ENCODE measurements at regions not wholly inside any gene's neighbourhood (a gene's known extent, or its start where the extent isn't known, plus 50 kb on each side); places are given as distances from the start of the nearest gene placed in this dataset.

DNA sequence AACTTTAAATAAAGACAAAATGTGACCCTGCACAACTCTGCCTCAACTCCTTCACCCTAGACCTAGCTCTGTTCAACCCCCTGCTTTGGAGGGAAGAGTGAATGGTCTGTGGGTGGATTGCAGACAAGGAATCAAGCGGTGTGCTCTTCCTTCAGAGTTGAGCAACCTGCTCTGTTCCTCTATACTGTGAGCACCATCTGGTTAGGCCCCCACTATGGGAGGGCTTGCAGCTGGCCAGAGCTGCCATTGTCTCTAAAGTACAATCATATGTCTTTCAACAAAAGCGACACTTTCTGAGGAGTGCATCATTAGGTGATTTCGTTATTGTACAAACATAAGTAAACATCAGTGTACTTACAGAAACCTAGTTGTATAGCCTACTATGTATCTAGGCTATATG lies 406.1 kb upstream of the MARCKS start:
- H3K27me3 ChIP-seq = no peaks in the 10 kb centered on the region
- no peaks in the 10 kb centered on the region for H3K9me3 ChIP-seq
- H3K27ac ChIP-seq = no peak overlapping the region
- TF ChIP-seq, protein P1, sequence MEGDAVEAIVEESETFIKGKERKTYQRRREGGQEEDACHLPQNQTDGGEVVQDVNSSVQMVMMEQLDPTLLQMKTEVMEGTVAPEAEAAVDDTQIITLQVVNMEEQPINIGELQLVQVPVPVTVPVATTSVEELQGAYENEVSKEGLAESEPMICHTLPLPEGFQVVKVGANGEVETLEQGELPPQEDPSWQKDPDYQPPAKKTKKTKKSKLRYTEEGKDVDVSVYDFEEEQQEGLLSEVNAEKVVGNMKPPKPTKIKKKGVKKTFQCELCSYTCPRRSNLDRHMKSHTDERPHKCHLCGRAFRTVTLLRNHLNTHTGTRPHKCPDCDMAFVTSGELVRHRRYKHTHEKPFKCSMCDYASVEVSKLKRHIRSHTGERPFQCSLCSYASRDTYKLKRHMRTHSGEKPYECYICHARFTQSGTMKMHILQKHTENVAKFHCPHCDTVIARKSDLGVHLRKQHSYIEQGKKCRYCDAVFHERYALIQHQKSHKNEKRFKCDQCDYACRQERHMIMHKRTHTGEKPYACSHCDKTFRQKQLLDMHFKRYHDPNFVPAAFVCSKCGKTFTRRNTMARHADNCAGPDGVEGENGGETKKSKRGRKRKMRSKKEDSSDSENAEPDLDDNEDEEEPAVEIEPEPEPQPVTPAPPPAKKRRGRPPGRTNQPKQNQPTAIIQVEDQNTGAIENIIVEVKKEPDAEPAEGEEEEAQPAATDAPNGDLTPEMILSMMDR (IDR thresholded peaks at IDR 0.05) = no peak
- intact Hi-C loops (cut with DNase I; ENCODE audit: low total_unique reads) = no loop called here
- DNase-seq = no peak
- peaks cover 0 to 23% (median 2%) of the 10 kb centered on the region in 4 donors for H3K4me1 ChIP-seq
- no peak overlapping the region for H3K4me3 ChIP-seq
- no peaks in the 10 kb centered on the region for H3K36me3 ChIP-seq

DNA sequence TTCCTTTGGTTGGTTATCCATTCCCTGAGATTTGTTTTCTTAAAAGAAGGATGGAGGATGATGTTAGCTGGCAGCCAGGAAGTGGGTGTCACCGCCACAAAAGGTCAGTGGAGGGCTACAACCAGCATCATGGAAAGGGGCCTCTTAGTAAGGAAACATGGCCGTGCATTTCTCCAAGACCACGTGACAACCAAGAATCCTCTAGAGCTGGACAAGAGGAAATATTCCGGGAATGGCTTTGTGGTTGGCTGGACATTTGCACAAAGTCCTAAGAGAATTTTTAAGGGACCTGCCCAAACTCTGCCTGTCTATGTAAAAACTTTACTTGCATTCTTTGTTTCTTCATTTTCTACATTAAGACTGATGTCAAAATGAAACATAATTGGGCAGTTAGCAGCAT lies 399.9 kb upstream of the MARCKS start:
- TF ChIP-seq, protein P1 (IDR thresholded peaks at IDR 0.05) = no peak
- peak in 1 of 2 donors; percentile 29 for DNase-seq
- intact Hi-C loops (cut with DNase I; ENCODE audit: low total_unique reads) = no loop called here
- Histone ChIP-seq H3K36me3 (no peaks in the 10 kb centered on the region), H3K27me3 (no peaks in the 10 kb centered on the region), H3K27ac (no peak overlapping the region), H3K4me3 (no peak overlapping the region), H3K9me3 (no peaks in the 10 kb centered on the region), H3K4me1 (peaks cover 0 to 22% (median 3%) of the 10 kb centered on the region in 4 donors)

DNA sequence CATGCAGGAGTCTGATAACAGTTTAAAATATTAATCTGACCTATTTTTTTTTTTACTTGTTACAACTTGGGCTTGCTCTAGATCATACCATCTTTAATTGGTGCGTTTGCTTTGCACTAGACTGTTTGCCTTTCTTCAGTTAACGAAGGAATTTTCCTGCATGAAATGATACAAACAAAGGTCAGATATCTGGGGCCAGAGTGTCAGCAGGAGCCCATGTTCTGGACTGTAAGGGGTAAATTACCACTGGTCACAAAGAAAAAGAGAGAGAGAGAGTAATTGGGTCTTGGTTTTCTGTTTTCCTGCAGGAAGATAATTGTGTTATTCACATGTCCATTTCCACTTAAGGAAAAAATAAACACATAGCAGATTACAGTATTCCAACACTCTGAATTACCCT lies 399.4 kb upstream of the MARCKS start:
- TF ChIP-seq, protein P1 (IDR thresholded peaks at IDR 0.05) = no peak
- Histone ChIP-seq H3K27me3 (no peaks in the 10 kb centered on the region), H3K4me3 (no peak overlapping the region), H3K4me1 (peaks cover 0 to 22% (median 3%) of the 10 kb centered on the region in 4 donors), H3K36me3 (no peaks in the 10 kb centered on the region), H3K27ac (no peak overlapping the region), H3K9me3 (no peaks in the 10 kb centered on the region)
- DNase-seq = no peak
- intact Hi-C loops (cut with DNase I; ENCODE audit: low total_unique reads) = no loop called here

DNA sequence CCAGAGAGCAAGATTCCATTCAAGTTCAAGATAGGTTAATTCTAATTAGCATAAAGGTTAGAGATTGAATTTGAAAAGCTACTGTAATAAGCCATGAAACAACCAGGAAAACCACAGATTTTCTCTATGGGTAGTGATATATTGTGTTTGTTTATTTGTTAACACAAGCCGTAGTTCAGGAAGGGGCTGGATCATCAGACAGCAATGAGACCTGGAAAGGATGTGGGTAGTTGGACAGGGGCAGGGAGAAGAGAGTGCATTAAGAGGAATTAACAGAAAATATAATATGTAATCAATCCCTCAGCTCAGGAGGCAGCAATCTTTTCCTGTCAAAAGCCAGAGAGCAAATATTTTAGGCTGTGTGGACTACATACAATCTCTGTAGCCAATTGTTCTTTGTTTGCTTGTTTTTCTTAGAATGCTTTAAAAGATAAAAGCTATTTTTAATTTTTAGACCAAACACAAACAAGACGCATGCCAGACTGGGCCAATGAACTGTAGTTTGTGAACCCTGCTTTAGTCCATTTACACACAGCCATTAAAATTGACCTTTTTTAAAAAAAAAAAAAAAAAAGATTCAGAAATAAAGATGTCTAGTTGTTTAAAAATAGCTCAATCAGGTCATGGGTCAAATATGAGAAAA lies 398.7 kb upstream of the MARCKS start:
- DNase-seq = no peak

DNA sequence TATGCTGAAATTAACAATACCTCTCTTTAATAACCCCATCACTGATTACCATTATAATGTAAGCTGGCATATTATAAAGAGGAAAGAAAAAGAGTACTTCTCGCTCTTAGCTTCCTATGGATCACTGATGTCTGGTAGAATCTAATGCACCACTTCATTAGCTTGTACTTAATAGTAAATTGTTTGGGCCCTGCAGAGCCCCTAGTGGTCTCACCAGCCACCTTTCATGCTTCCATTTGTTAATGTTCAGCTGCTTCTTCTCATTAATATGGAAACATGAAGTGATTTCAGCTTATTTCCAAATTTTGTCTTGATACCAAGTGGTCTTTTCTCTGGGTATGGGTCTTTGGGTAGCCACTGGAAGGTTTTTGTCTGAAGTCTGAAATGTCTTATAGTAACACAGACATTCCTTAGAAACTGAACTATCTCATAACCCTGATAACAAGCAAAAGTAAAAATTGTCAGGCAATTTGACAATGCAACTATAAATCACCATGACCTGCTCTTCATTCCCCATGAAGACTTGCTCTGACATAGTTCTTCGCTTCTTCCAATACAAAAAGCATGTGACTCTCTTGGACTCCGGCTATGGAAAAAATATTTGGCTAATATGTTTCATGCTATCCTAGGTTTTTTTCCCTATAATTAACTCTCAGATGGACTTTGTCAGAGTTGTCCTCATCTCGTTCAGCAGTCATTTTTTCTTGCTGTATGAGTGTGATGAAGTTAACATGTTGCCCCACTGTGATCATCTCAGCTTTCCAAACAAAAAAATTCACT lies 395.8 kb upstream of the MARCKS start:
- no peak overlapping the region for H3K27ac ChIP-seq

More for the DNA sequence above, 398.7 kb upstream of the MARCKS start:
- intact Hi-C loops (cut with DNase I; ENCODE audit: low total_unique reads) = no loop called here
- Histone ChIP-seq H3K9me3 (no peaks in the 10 kb centered on the region), H3K4me3 (no peak overlapping the region), H3K27ac (no peak overlapping the region), H3K36me3 (no peaks in the 10 kb centered on the region), H3K4me1 (peaks cover 0 to 22% (median 3%) of the 10 kb centered on the region in 4 donors), H3K27me3 (no peaks in the 10 kb centered on the region)
- TF ChIP-seq, protein P1 (IDR thresholded peaks at IDR 0.05) = no peak

More for the DNA sequence above, 395.8 kb upstream of the MARCKS start:
- Histone ChIP-seq H3K27me3 (no peaks in the 10 kb centered on the region), H3K9me3 (no peaks in the 10 kb centered on the region), H3K4me1 (peaks cover 0 to 33% (median 3%) of the 10 kb centered on the region in 4 donors), H3K4me3 (no peak overlapping the region), H3K36me3 (no peaks in the 10 kb centered on the region)
- TF ChIP-seq, protein P1 (IDR thresholded peaks at IDR 0.05) = no peak
- intact Hi-C loops (cut with DNase I; ENCODE audit: low total_unique reads) = no loop called here
- DNase-seq = no peak

Measured in tibial artery (tissue), 4 donors.